Esophagus squamous epithelium (tissue), 4 donors: ENCODE measurements at regions not wholly inside any gene's neighbourhood (a gene's known extent, or its start where the extent isn't known, plus 50 kb on each side); places are given as distances from the start of the nearest gene placed in this dataset.

ENCODE experiments used
- POLR2A ChIP-seq, 4 donors: fragments of 450-650 bp; IDR thresholded peaks; one replicate each; pipeline ENCODE4 v1.6.1; 2017; ENCODE audit warnings: antibody characterized with exemption in 4 of 4, mild to moderate bottlenecking in 4 of 4, moderate library complexity in 3 of 4
- TF ChIP-seq, protein P1 (sequence below), 6 experiments: fragments of 450-650 bp in 4 of 6; fragments of 200-600 bp in 2 of 6; sonication (generic) in 2 of 6; IDR thresholded peaks; one replicate each; pipeline ENCODE4 v1.5.1; 2016 to 2019; ENCODE audit warnings: antibody characterized with exemption in 6 of 6, mild to moderate bottlenecking in 4 of 6, moderate library complexity in 4 of 6

DNA sequence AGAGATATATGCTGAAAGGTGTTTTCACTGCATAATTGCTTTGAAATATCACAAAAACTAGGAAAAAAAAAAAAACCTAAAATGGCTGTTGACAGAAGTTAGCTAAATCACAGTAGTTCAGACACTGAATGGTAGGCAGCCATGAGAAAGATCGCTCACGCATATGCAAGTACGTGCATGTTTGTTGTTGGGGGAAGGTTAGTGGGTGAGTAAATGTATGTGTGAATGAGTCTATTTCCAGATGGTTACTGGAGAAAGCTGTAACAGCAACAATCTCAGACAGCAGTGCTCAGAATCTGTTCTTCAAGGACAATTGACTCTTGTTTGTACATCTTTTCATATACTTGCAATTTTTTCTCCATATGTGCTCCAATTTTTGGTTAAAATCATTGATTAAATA is 51.9 kb upstream of the NLGN4Y start:
- TF ChIP-seq POLR2A (IDR thresholded peaks at IDR 0.05): no peak
- TF ChIP-seq, protein P1, sequence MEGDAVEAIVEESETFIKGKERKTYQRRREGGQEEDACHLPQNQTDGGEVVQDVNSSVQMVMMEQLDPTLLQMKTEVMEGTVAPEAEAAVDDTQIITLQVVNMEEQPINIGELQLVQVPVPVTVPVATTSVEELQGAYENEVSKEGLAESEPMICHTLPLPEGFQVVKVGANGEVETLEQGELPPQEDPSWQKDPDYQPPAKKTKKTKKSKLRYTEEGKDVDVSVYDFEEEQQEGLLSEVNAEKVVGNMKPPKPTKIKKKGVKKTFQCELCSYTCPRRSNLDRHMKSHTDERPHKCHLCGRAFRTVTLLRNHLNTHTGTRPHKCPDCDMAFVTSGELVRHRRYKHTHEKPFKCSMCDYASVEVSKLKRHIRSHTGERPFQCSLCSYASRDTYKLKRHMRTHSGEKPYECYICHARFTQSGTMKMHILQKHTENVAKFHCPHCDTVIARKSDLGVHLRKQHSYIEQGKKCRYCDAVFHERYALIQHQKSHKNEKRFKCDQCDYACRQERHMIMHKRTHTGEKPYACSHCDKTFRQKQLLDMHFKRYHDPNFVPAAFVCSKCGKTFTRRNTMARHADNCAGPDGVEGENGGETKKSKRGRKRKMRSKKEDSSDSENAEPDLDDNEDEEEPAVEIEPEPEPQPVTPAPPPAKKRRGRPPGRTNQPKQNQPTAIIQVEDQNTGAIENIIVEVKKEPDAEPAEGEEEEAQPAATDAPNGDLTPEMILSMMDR (IDR thresholded peaks at IDR 0.05): no peak
